Endothelial cell of umbilical vein (primary cell): ENCODE measurements at regions not wholly inside any gene's neighbourhood (a gene's known extent, or its start where the extent isn't known, plus 50 kb on each side); places are given as distances from the start of the nearest gene placed in this dataset.

Source experiments
- EZH2 ChIP-seq: IDR thresholded peaks from 2 replicates; pipeline ENCODE4 v1.6.1; 2012; ENCODE audit warnings: borderline replicate concordance, low read depth, mild to moderate bottlenecking, moderate library complexity, low read length, inconsistent platforms; ENCODE audit not compliant: severe bottlenecking
- FOS ChIP-seq: IDR thresholded peaks from 2 replicates; pipeline ENCODE4 v1.6.1; 2011; ENCODE audit warnings: mild to moderate bottlenecking, low read length, moderate library complexity, borderline replicate concordance; ENCODE audit not compliant: insufficient read depth
- JUN ChIP-seq: IDR thresholded peaks from 2 replicates; pipeline ENCODE4 v1.6.1; 2011; ENCODE audit warnings: borderline replicate concordance, low read depth; ENCODE audit not compliant: insufficient read length, insufficient read depth
- MYC ChIP-seq: IDR thresholded peaks from one replicate; pipeline ENCODE4 v1.6.1; 2011; ENCODE audit warnings: mild to moderate bottlenecking, low read depth, low read length
- POLR2A ChIP-seq: IDR thresholded peaks from 2 replicates; pipeline ENCODE4 v1.6.1; 2012; ENCODE audit warnings: low read depth, mild to moderate bottlenecking, control low read depth, low read length
- TF ChIP-seq, protein P1 (sequence below), 2 donors: IDR thresholded peaks; 1 replicate in 1 of 2; 2 replicates in 1 of 2; pipeline ENCODE4 v1.5.1; 2011; ENCODE audit warnings: low read length in 2 of 2, mild to moderate bottlenecking in 2 of 2, moderate library complexity in 2 of 2, control low read depth in 1 of 2, inconsistent platforms in 1 of 2, low read depth in 1 of 2; ENCODE audit not compliant: insufficient read depth in 1 of 2; ENCODE audit errors: extremely low read depth in 1 of 2
- TF ChIP-seq, protein P2 (sequence below): IDR thresholded peaks from 2 replicates; pipeline ENCODE4 v1.6.1; 2011; ENCODE audit not compliant: insufficient read depth, insufficient read length

DNA sequence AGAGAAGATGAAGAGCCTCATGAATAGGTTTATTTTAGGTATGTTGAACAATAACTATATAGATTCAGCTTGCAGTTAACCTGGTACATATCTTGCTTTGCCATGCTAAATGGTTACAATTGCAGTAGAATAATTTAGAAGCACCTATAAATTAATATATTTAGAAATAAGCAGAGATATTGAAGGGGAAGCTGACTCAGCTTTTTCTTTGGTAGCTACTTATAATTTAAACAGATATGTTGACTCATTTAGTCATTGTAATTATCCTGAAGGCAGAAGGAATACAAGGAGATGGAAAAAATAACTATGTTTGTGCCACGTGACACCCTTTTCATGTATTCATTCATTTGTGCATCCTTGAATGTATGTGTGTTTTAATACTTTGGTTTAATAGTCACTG lies 755.5 kb downstream of the SUCLG1 start:
- TF ChIP-seq EZH2 (no peak), POLR2A (no peak), MYC (no peak), FOS (no peak), JUN (no peak)
- TF ChIP-seq, protein P1, sequence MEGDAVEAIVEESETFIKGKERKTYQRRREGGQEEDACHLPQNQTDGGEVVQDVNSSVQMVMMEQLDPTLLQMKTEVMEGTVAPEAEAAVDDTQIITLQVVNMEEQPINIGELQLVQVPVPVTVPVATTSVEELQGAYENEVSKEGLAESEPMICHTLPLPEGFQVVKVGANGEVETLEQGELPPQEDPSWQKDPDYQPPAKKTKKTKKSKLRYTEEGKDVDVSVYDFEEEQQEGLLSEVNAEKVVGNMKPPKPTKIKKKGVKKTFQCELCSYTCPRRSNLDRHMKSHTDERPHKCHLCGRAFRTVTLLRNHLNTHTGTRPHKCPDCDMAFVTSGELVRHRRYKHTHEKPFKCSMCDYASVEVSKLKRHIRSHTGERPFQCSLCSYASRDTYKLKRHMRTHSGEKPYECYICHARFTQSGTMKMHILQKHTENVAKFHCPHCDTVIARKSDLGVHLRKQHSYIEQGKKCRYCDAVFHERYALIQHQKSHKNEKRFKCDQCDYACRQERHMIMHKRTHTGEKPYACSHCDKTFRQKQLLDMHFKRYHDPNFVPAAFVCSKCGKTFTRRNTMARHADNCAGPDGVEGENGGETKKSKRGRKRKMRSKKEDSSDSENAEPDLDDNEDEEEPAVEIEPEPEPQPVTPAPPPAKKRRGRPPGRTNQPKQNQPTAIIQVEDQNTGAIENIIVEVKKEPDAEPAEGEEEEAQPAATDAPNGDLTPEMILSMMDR (IDR thresholded peaks at IDR 0.05; ENCODE audit: extremely low read depth in 1 of 2, insufficient read depth in 1 of 2, low read depth in 1 of 2, low read length in 2 of 2): no peak
- TF ChIP-seq, protein P2, sequence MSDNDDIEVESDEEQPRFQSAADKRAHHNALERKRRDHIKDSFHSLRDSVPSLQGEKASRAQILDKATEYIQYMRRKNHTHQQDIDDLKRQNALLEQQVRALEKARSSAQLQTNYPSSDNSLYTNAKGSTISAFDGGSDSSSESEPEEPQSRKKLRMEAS: no peak
